Stomach (tissue), 4 donors: ENCODE measurements at regions not wholly inside any gene's neighbourhood (a gene's known extent, or its start where the extent isn't known, plus 50 kb on each side); places are given as distances from the start of the nearest gene placed in this dataset.

ENCODE experiments used
- CTCF ChIP-seq, 7 experiments: fragments of 450-650 bp in 4 of 7; fragments of 200-600 bp in 3 of 7; sonication (generic) in 3 of 7; IDR thresholded peaks; one replicate each; pipeline ENCODE4 v1.5.1; 2016 to 2019; ENCODE audit warnings: antibody characterized with exemption in 7 of 7, control low read depth in 2 of 7, mild to moderate bottlenecking in 1 of 7
- EP300 ChIP-seq: sonication (generic); formaldehyde crosslinking; IDR thresholded peaks from one replicate; pipeline ENCODE4 v1.6.1; 2017; ENCODE audit warnings: antibody characterized with exemption
- POLR2A ChIP-seq, 4 donors: fragments of 450-650 bp; IDR thresholded peaks; one replicate each; pipeline ENCODE4 v1.6.1; 2016; ENCODE audit warnings: antibody characterized with exemption in 4 of 4, control low read depth in 2 of 4, mild to moderate bottlenecking in 1 of 4, moderate library complexity in 1 of 4
- POLR2AphosphoS5 ChIP-seq, 3 donors: sonication (generic); formaldehyde crosslinking; IDR thresholded peaks; one replicate each; pipeline ENCODE4 v1.6.1; 2016; ENCODE audit warnings: antibody characterized with exemption in 3 of 3

DNA sequence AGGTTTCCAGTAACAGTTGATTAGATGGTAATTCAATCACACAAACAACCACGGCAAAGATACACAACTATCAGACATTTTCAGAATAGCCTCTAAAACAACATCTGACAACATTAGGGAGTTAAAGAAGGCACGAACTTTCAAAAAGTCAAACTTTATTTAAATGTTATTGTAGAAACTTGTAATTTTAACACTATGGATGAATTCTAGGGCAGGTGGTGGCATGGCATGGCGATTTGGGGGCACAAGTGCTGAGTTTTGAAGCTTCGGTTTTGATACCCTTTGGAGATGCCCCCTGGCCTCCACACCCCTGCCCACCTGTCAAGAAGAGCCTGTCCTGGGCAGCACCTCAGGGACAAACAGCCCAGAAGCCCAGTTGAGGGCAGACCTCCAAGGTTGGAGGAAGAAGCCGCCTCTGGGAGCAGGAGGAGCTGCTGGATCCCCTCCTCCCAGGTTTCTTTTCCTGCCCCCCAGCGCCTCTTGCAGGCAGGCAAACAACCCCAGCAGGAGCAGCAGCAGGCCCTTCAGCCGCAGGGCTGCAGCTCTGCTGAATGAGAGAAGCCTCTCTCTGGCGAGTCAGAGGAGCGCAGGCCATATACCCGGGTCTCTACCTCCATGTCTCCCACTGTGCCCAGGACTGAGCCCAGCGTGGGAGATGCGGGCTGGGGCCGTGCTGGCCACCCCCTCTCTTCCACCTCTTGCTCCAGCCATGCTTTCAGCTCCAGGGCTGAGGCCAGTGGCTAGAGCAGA, 102.1 kb upstream of the IGLL5 start:
- TF ChIP-seq CTCF (IDR thresholded peaks at IDR 0.05) (no peak), POLR2AphosphoS5 (IDR thresholded peaks at IDR 0.05) (no peak), POLR2A (IDR thresholded peaks at IDR 0.05) (no peak), EP300 (no peak)
